ENCODE measurements at regions not wholly inside any gene's neighbourhood (a gene's known extent, or its start where the extent isn't known, plus 50 kb on each side); places are given as distances from the start of the nearest gene placed in this dataset.

DNA sequence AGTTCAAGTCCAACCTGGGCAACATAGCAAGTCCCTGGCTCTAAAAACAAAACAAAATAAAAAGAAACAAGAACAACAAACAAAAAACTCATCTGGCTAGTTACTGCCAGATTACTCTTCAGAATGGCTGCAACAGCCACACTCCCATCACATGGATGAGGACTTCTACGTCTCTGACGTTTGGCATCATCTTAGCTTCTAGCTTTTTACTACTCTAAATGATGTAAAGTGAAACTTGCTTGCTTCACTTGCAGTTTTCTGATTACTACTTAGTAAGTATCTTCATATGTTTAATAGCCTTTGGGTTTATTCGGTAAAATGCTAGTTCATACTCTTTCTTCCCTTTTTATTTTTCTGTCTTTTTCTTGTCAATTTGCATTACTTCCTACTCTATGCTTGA is 161.1 kb upstream of the CARMIL1 start:
- SMC1A ChIA-PET (ENCODE audit: uncharacterized antibody, unreplicated experiment) = interaction anchor here (1.3 to 2.0 kb wide), 2 partner anchors 10 to 127 kb away, joined by 3 to 7 read pairs; no protein-coding TSS in a partner anchor
- Histone ChIP-seq H3K79me2 (ENCODE audit: control insufficient read depth, insufficient read depth, low read length) (no peaks in the 10 kb centered on the region), H3K9ac (ENCODE audit: control insufficient read depth, insufficient read depth, low read length) (no peak overlapping the region), H4K20me1 (ENCODE audit: control insufficient read depth, insufficient read depth) (no peaks in the 10 kb centered on the region), H3K4me3 (no peak overlapping the region), H2AFZ (ENCODE audit: control insufficient read depth, low read depth, low read length) (no peak overlapping the region; the same call in 1 of the 2 replicates), H3K27ac (ENCODE audit: control insufficient read depth, insufficient read depth) (no peak overlapping the region), H3K4me2 (ENCODE audit: control insufficient read depth, insufficient read depth) (no peak overlapping the region), H3K9me3 (replicated peaks; ENCODE audit: control insufficient read depth, insufficient read depth, low read length) (no peaks in the 10 kb centered on the region), H3K27me3 (replicated peaks in 1 of 2; ENCODE audit: control insufficient read depth in 2 of 2, insufficient read depth in 2 of 2, low read length in 1 of 2) (no peaks in the 10 kb centered on the region), H3K4me1 (ENCODE audit: control insufficient read depth, insufficient read depth, low read length) (no peaks in the 10 kb centered on the region), H3K36me3 (ENCODE audit: control insufficient read depth in 2 of 2, insufficient read depth in 2 of 2, low read length in 1 of 2) (peaks cover 5 to 6% of the 10 kb centered on the region in 2 experiments; a peak in 3 of 4 replicates)
- RAD21 ChIA-PET (ENCODE audit: unreplicated experiment) = no interaction called here
- WGBS (ENCODE audit: insufficient coverage, insufficient replicate concordance, low lambda C conversion rate, missing lambda C conversion rate) = 22% methylated on average over 3 of the region's 3 CpGs
- no TSS peak for BruUV-seq (replicated peaks)
- intact Hi-C loops (cut with micrococcal nuclease; ENCODE audit: unreplicated experiment) = no loop called here
- POLR2A ChIA-PET = no interaction called here
- CTCF ChIA-PET = no interaction called here
- in situ Hi-C loops (cut with MboI) = no loop called here
- no peak for ATAC-seq
- no peak for FAIRE-seq
- 0 out of 2 replicates have a peak, but pooled peaks have one; percentile 21 for TF ChIP-seq JUNB (IDR thresholded peaks at IDR 0.05)
- TF ChIP-seq NFIC (IDR thresholded peaks at IDR 0.05; ENCODE audit: low read depth, low read length) = no peak
- DNase-seq (ENCODE audit: low read depth, low spot score) = no peak

DNA sequence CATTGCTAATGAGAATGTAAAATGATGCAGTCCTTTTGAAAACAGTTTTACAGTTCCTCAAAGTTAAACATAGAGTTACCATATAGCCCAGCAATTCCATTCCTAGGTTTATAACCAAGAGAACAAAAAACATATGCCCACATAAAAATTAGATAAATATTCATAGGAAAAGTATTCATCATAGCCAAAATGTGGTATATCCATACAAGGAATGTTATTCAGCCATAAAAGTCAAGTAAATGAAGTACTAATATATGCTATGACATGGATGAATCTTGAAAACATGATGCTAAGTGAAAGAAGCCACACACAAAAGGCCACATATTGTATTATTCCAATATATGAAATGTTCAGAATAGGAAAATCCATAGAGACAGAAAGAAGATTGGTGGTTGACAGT is 158.0 kb upstream of the CARMIL1 start:
- DNase-seq (ENCODE audit: low read depth, low spot score) (no peak), FAIRE-seq (no peak), ATAC-seq (no peak)
- no peak overlapping the region for H3K4me3 ChIP-seq
- no peaks in the 10 kb centered on the region for H3K4me1 ChIP-seq (ENCODE audit: control insufficient read depth, insufficient read depth, low read length)
- H3K36me3 ChIP-seq (ENCODE audit: control insufficient read depth in 2 of 2, insufficient read depth in 2 of 2, low read length in 1 of 2) = no peaks in the 10 kb centered on the region; a peak in 1 of 4 replicates
- no peaks in the 10 kb centered on the region for H3K79me2 ChIP-seq (ENCODE audit: control insufficient read depth, insufficient read depth, low read length)
- RAD21 ChIA-PET (ENCODE audit: unreplicated experiment) = no interaction called here
- POLR2A ChIA-PET = no interaction called here
- intact Hi-C loops (cut with micrococcal nuclease; ENCODE audit: unreplicated experiment) (no loop called here), in situ Hi-C loops (cut with MboI) (no loop called here)
- no peaks in the 10 kb centered on the region for H3K27me3 ChIP-seq (replicated peaks in 1 of 2; ENCODE audit: control insufficient read depth in 2 of 2, insufficient read depth in 2 of 2, low read length in 1 of 2)
- H3K9ac ChIP-seq (ENCODE audit: control insufficient read depth, insufficient read depth, low read length) = no peak overlapping the region
- no TSS peak for BruUV-seq (replicated peaks)
- H3K27ac ChIP-seq (ENCODE audit: control insufficient read depth, insufficient read depth) = no peak overlapping the region
- H3K4me2 ChIP-seq (ENCODE audit: control insufficient read depth, insufficient read depth) = no peak overlapping the region
- H3K9me3 ChIP-seq (replicated peaks; ENCODE audit: control insufficient read depth, insufficient read depth, low read length) = no peaks in the 10 kb centered on the region; the same call in 2 of the 3 replicates
- SMC1A ChIA-PET (ENCODE audit: uncharacterized antibody, unreplicated experiment) = interaction anchor here (1.6 kb wide), 1 partner anchor 10 kb away, joined by 4 read pairs; no protein-coding TSS in a partner anchor
- CTCF ChIA-PET = no interaction called here
- no peaks in the 10 kb centered on the region for H4K20me1 ChIP-seq (ENCODE audit: control insufficient read depth, insufficient read depth)
- no peak overlapping the region for H2AFZ ChIP-seq (ENCODE audit: control insufficient read depth, low read depth, low read length)
- TF ChIP-seq TARDBP (IDR thresholded peaks at IDR 0.05; ENCODE audit: borderline replicate concordance) = no peak
- TF ChIP-seq, protein P1, sequence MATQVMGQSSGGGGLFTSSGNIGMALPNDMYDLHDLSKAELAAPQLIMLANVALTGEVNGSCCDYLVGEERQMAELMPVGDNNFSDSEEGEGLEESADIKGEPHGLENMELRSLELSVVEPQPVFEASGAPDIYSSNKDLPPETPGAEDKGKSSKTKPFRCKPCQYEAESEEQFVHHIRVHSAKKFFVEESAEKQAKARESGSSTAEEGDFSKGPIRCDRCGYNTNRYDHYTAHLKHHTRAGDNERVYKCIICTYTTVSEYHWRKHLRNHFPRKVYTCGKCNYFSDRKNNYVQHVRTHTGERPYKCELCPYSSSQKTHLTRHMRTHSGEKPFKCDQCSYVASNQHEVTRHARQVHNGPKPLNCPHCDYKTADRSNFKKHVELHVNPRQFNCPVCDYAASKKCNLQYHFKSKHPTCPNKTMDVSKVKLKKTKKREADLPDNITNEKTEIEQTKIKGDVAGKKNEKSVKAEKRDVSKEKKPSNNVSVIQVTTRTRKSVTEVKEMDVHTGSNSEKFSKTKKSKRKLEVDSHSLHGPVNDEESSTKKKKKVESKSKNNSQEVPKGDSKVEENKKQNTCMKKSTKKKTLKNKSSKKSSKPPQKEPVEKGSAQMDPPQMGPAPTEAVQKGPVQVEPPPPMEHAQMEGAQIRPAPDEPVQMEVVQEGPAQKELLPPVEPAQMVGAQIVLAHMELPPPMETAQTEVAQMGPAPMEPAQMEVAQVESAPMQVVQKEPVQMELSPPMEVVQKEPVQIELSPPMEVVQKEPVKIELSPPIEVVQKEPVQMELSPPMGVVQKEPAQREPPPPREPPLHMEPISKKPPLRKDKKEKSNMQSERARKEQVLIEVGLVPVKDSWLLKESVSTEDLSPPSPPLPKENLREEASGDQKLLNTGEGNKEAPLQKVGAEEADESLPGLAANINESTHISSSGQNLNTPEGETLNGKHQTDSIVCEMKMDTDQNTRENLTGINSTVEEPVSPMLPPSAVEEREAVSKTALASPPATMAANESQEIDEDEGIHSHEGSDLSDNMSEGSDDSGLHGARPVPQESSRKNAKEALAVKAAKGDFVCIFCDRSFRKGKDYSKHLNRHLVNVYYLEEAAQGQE (IDR thresholded peaks at IDR 0.05; ENCODE audit: low read depth, low read length) = no peak
- TF ChIP-seq, protein P2, sequence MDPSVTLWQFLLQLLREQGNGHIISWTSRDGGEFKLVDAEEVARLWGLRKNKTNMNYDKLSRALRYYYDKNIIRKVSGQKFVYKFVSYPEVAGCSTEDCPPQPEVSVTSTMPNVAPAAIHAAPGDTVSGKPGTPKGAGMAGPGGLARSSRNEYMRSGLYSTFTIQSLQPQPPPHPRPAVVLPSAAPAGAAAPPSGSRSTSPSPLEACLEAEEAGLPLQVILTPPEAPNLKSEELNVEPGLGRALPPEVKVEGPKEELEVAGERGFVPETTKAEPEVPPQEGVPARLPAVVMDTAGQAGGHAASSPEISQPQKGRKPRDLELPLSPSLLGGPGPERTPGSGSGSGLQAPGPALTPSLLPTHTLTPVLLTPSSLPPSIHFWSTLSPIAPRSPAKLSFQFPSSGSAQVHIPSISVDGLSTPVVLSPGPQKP (IDR thresholded peaks at IDR 0.05; ENCODE audit: low read depth, low read length) = no peak
- TF ChIP-seq BHLHE40 (IDR thresholded peaks at IDR 0.05; ENCODE audit: borderline replicate concordance in 1 of 2, low read depth in 2 of 2, low read length in 1 of 2) = no peak
- TF ChIP-seq POLR2AphosphoS5 (IDR thresholded peaks at IDR 0.05; ENCODE audit: low read length) = no peak
- TF ChIP-seq, protein P3, sequence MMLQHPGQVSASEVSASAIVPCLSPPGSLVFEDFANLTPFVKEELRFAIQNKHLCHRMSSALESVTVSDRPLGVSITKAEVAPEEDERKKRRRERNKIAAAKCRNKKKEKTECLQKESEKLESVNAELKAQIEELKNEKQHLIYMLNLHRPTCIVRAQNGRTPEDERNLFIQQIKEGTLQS (IDR thresholded peaks at IDR 0.05; ENCODE audit: borderline replicate concordance, extremely low read depth, low read depth, low read length) = no peak
- TF ChIP-seq ZBED1 (IDR thresholded peaks at IDR 0.05; ENCODE audit: borderline replicate concordance) = no peak
- TF ChIP-seq CBFB (IDR thresholded peaks at IDR 0.05; ENCODE audit: low read depth) = no peak
- no peak for TF ChIP-seq KAT2A (conservative IDR thresholded peaks at IDR 0.05; ENCODE audit: control insufficient read depth, low read depth, low read length)
- no peak for TF ChIP-seq SMAD1 (IDR thresholded peaks at IDR 0.05; ENCODE audit: low read depth, partially characterized antibody)
- TF ChIP-seq CBX3 (IDR thresholded peaks at IDR 0.05; ENCODE audit: borderline replicate concordance, low read depth) = no peak
- no peak for TF ChIP-seq IRF4 (IDR thresholded peaks at IDR 0.05; ENCODE audit: low read depth, low read length)

Data from GM12878 (cell line).